D721Med (cell line): ENCODE measurements at regions not wholly inside any gene's neighbourhood (a gene's known extent, or its start where the extent isn't known, plus 50 kb on each side); places are given as distances from the start of the nearest gene placed in this dataset.
"Not testable (repeated sequence)": the region's sequence is repeated elsewhere in the genome, so short reads cannot be mapped to it uniquely, and the experiment has no call there.

Experiments used
- DNase-seq: peaks from one replicate; pipeline ENCODE4 v3.0.0; 2011; ENCODE audit warnings: low spot score; ENCODE audit not compliant: insufficient read length
- FAIRE-seq: peaks from 2 replicates; lab custom pipeline; 2011; peaks lifted over from hg19 to GRCh38; lab: Jason Lieb, UNC
- TF ChIP-seq, protein P1 (sequence below): IDR thresholded peaks from 2 replicates; pipeline ENCODE4 v1.5.1; 2012; ENCODE audit warnings: mild to moderate bottlenecking, control low read depth; ENCODE audit not compliant: insufficient read depth; ENCODE audit errors: missing control alignments

DNA sequence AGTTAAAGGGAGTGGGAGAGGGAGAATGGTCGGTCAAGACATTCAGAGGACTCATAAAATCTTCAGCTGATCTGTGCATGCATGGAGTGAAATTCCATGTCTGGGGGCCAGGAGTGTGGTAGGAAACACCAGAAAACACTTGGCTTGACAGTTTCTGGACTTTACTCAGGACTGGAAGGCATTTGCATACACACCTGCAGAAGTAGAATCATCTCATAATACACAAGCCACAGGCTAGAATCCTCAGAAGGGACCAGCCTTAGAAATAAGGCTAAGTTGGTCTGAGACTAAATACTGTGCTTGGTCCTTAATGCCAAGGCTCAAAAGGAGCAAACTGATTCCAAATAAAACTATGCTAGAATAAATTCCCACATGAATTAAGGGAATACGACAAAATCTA lies 328.1 kb upstream of the KITLG start:
- TF ChIP-seq, protein P1, sequence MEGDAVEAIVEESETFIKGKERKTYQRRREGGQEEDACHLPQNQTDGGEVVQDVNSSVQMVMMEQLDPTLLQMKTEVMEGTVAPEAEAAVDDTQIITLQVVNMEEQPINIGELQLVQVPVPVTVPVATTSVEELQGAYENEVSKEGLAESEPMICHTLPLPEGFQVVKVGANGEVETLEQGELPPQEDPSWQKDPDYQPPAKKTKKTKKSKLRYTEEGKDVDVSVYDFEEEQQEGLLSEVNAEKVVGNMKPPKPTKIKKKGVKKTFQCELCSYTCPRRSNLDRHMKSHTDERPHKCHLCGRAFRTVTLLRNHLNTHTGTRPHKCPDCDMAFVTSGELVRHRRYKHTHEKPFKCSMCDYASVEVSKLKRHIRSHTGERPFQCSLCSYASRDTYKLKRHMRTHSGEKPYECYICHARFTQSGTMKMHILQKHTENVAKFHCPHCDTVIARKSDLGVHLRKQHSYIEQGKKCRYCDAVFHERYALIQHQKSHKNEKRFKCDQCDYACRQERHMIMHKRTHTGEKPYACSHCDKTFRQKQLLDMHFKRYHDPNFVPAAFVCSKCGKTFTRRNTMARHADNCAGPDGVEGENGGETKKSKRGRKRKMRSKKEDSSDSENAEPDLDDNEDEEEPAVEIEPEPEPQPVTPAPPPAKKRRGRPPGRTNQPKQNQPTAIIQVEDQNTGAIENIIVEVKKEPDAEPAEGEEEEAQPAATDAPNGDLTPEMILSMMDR = no peak
- DNase-seq = no peak
- FAIRE-seq = no peak

DNA sequence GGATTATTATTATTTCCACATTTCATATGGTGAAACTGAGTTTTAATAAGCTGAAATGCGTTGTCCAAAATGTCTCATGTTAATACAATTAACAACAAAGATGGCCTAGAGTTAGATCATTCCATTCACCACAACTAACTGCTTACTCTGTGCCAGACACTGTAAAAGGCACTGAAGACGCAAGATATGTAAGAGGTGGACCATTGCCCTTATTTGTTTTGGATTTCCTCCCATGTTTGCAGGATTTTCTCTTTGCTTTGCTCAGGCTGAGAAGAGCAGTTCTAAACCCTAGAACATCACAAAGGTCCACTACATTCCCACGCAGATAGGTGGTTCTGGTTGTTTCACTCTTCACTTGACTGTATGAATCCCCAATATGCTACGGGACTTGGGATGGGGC lies 324.4 kb upstream of the KITLG start:
- DNase-seq (no peak), FAIRE-seq (no peak)
- TF ChIP-seq, protein P1 = no peak

- DNase-seq (no peak), FAIRE-seq (no peak)
- TF ChIP-seq, protein P1 = no peak
These were observed 323.1 kb upstream of the KITLG start for GRCh38 chr12:88903333-88903732.

DNA sequence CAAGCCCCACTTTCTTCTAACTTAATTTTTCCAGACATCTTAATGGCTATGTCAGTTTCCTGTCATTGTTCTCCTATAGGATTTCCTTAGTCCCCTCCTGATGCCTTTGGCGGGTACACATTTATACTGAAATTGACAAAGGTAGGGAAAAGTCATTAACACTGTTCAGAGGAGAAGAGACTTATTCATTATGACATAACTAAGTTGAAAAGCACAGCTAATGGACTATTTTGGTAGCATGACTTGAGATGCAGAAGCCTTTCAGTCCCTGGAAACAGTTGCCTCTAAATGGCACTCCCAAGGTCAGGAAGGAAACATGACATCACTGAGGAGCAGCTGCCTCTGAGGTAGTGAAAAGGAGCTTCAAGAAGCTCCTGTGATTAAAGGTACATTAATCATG lies 317.5 kb upstream of the KITLG start:
- TF ChIP-seq, protein P1 = no peak
- no peak for DNase-seq
- FAIRE-seq = no peak

DNA sequence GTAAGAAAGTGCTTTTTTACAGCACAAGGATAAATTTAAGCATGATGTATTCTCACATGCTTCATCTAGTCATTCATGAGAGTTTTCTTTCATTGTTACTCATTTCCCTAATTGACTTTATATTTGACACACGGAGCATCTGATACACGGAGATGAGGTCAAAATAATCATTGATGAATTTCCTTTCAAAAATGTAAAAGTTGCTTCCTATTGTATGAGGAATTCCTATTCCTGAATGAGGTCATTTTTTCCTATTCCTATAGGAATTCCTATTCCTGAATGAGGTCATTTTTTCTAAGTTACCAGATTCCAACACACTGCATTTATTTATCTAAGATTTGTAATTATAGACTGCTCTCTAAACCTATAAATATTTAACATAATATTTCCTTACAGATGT lies 316.7 kb upstream of the KITLG start:
- no peak for FAIRE-seq
- TF ChIP-seq, protein P1 = no peak
- no peak for DNase-seq

DNA sequence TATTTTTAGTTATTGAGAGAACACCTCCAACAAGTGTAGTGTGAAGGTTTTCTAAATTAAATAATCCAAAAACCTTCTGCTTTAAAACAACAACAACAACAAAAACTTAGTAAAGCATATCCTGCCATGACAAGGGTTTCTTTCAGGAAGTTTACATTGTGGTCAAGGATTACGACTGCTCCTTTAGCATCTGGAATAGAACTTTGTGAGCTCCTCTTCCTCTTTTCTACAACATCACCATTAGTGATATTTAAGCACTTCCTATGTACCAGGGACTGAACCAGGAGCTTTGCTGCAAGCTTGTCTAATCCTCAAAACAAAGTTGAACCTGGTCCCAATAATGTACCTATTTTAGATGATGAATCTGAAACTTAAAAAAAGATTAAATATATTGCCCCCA lies 315.4 kb upstream of the KITLG start:
- TF ChIP-seq, protein P1 = no peak
- DNase-seq (no peak), FAIRE-seq (no peak)

DNA sequence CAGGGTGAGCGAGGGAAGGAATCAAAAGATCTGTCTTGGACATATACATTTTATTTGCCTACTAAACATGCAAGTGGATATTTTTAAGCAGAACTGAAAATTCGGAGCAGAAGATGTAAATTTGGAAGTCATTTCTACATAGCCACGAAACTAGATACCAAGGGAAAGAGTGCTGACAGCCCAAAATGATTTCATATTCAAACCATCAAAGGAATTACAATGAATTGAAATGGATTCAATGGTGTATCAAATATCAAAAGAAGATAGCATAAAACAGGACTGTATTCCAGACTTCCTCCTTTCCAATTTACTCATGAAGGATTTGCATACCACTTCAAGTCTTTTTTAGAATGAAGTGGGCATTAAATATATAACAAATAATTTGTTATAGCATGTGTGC lies 313.5 kb upstream of the KITLG start:
- FAIRE-seq (no peak), DNase-seq (no peak)
- TF ChIP-seq, protein P1 = no peak

GRCh38 chr12:88891434-88891833 lies 311.2 kb upstream of the KITLG start:
- not testable (repeated sequence) for DNase-seq, FAIRE-seq
